ENCODE measurements at regions not wholly inside any gene's neighbourhood (a gene's known extent, or its start where the extent isn't known, plus 50 kb on each side); places are given as distances from the start of the nearest gene placed in this dataset.

GRCh38 chr15:31556494-31557150, 230.0 kb downstream of the KLF13 start:
- H3K4me3 ChIP-seq (ENCODE audit: low read depth, low read length) = no peak overlapping the region
- no peak for DNase-seq (ENCODE audit: low read depth)
- no peak for TF ChIP-seq CTCF (conservative IDR thresholded peaks at IDR 0.05; ENCODE audit: low read depth, low read length)

- TF ChIP-seq CTCF (conservative IDR thresholded peaks at IDR 0.05; ENCODE audit: low read depth, low read length) = no peak
- H3K4me3 ChIP-seq (ENCODE audit: low read depth, low read length) = no peak overlapping the region
- no peak for DNase-seq (ENCODE audit: low read depth)
These were observed 231.3 kb downstream of the KLF13 start for GRCh38 chr15:31557899-31558298.

- no peak overlapping the region for H3K4me3 ChIP-seq (ENCODE audit: low read depth, low read length)
- DNase-seq (ENCODE audit: low read depth) = no peak
- no peak for TF ChIP-seq CTCF (conservative IDR thresholded peaks at IDR 0.05; ENCODE audit: low read depth, low read length)
These were observed 232.2 kb downstream of the KLF13 start for GRCh38 chr15:31558840-31559239.

- no peak for DNase-seq (ENCODE audit: low read depth)
- no peak overlapping the region for H3K4me3 ChIP-seq (ENCODE audit: low read depth, low read length)
- TF ChIP-seq CTCF (conservative IDR thresholded peaks at IDR 0.05; ENCODE audit: low read depth, low read length) = no peak
These were observed 233.2 kb downstream of the KLF13 start for GRCh38 chr15:31559786-31560185.

- no peak for TF ChIP-seq CTCF (conservative IDR thresholded peaks at IDR 0.05; ENCODE audit: low read depth, low read length)
- H3K4me3 ChIP-seq (ENCODE audit: low read depth, low read length) = no peak overlapping the region
- DNase-seq (ENCODE audit: low read depth) = no peak
These were observed 234.0 kb downstream of the KLF13 start for GRCh38 chr15:31560643-31561042.

- TF ChIP-seq CTCF (conservative IDR thresholded peaks at IDR 0.05; ENCODE audit: low read depth, low read length) = no peak
- no peak for DNase-seq (ENCODE audit: low read depth)
- H3K4me3 ChIP-seq (ENCODE audit: low read depth, low read length) = no peak overlapping the region
These were observed 234.5 kb downstream of the KLF13 start for GRCh38 chr15:31561156-31561555.

- TF ChIP-seq CTCF (conservative IDR thresholded peaks at IDR 0.05; ENCODE audit: low read depth, low read length) = no peak
- no peak for DNase-seq (ENCODE audit: low read depth)
- no peak overlapping the region for H3K4me3 ChIP-seq (ENCODE audit: low read depth, low read length)
These were observed 236.4 kb downstream of the KLF13 start for GRCh38 chr15:31563001-31563400.
